ENCODE measurements at regions not wholly inside any gene's neighbourhood (a gene's known extent, or its start where the extent isn't known, plus 50 kb on each side); places are given as distances from the start of the nearest gene placed in this dataset.

- no peak for TF ChIP-seq CTCF (IDR thresholded peaks at IDR 0.05)
- TF ChIP-seq EP300 (IDR thresholded peaks at IDR 0.05): no peak
- no peak for TF ChIP-seq POLR2A (IDR thresholded peaks at IDR 0.05)
- TF ChIP-seq POLR2AphosphoS5 (IDR thresholded peaks at IDR 0.05): no peak
Measured at GRCh38 chr16:58807276-58807675, 73.2 kb upstream of the GOT2 start.

Data from upper lobe of left lung (tissue), 4 donors.